Vagina (tissue), 2 donors: ENCODE measurements at regions not wholly inside any gene's neighbourhood (a gene's known extent, or its start where the extent isn't known, plus 50 kb on each side); places are given as distances from the start of the nearest gene placed in this dataset.

ENCODE experiments used
- CTCF ChIP-seq, 3 experiments: fragments of 450-650 bp in 2 of 3; fragments of 200-600 bp in 1 of 3; sonication (generic) in 1 of 3; IDR thresholded peaks; one replicate each; pipeline ENCODE4 v1.5.1; 2017 to 2019; ENCODE audit warnings: antibody characterized with exemption in 3 of 3, mild to moderate bottlenecking in 2 of 3, moderate library complexity in 2 of 3
- POLR2A ChIP-seq, 2 donors: fragments of 450-650 bp; IDR thresholded peaks; one replicate each; pipeline ENCODE4 v1.6.1; 2017; ENCODE audit warnings: antibody characterized with exemption in 2 of 2, mild to moderate bottlenecking in 2 of 2, moderate library complexity in 2 of 2

GRCh38 chr14:104268725-104269436, 130.5 kb downstream of the KIF26A start:
- TF ChIP-seq CTCF (IDR thresholded peaks at IDR 0.05) (no peak), POLR2A (IDR thresholded peaks at IDR 0.05) (no peak)
